HepG2 (cell line): ENCODE measurements at regions not wholly inside any gene's neighbourhood (a gene's known extent, or its start where the extent isn't known, plus 50 kb on each side); places are given as distances from the start of the nearest gene placed in this dataset.

Source experiments
- ZIK1 ChIP-seq: sonication (generic); formaldehyde crosslinking; IDR thresholded peaks from 2 replicates; pipeline ENCODE4 v1.5.0; 2020; ENCODE audit warnings: mild to moderate bottlenecking, low read depth, missing genetic modification reagents, borderline replicate concordance
- TF ChIP-seq, protein P1 (sequence below): sonication (generic); formaldehyde crosslinking; IDR thresholded peaks from 2 replicates; pipeline ENCODE4 v1.4.0; 2020; ENCODE audit warnings: missing genetic modification reagents, borderline replicate concordance

GRCh38 chr14:100648474-100649172 is 61.4 kb upstream of the BEGAIN start:
- TF ChIP-seq ZIK1 (CRISPR knock-in tag) = no peak
- TF ChIP-seq, protein P1, sequence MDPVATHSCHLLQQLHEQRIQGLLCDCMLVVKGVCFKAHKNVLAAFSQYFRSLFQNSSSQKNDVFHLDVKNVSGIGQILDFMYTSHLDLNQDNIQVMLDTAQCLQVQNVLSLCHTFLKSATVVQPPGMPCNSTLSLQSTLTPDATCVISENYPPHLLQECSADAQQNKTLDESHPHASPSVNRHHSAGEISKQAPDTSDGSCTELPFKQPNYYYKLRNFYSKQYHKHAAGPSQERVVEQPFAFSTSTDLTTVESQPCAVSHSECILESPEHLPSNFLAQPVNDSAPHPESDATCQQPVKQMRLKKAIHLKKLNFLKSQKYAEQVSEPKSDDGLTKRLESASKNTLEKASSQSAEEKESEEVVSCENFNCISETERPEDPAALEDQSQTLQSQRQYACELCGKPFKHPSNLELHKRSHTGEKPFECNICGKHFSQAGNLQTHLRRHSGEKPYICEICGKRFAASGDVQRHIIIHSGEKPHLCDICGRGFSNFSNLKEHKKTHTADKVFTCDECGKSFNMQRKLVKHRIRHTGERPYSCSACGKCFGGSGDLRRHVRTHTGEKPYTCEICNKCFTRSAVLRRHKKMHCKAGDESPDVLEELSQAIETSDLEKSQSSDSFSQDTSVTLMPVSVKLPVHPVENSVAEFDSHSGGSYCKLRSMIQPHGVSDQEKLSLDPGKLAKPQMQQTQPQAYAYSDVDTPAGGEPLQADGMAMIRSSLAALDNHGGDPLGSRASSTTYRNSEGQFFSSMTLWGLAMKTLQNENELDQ = no peak
